Hepatocyte (in vitro differentiated cells): ENCODE measurements at regions not wholly inside any gene's neighbourhood (a gene's known extent, or its start where the extent isn't known, plus 50 kb on each side); places are given as distances from the start of the nearest gene placed in this dataset.

Experiments used
- EZH2 ChIP-seq: fragments of 200-600 bp; sonication (generic); IDR thresholded peaks from 2 replicates; pipeline ENCODE4 v1.6.1; 2016; ENCODE audit warnings: antibody characterized with exemption, mild to moderate bottlenecking, borderline replicate concordance
- EZH2phosphoT487 ChIP-seq: fragments of 200-600 bp; sonication (generic); IDR thresholded peaks from one replicate; pipeline ENCODE4 v1.6.1; 2018; ENCODE audit warnings: antibody characterized with exemption, mild to moderate bottlenecking, low read depth, moderate library complexity; ENCODE audit not compliant: unreplicated experiment, severe bottlenecking
- TF ChIP-seq, protein P1 (sequence below): fragments of 200-600 bp; sonication (generic); IDR thresholded peaks from 2 replicates; pipeline ENCODE4 v1.5.1; 2016; ENCODE audit warnings: antibody characterized with exemption, mild to moderate bottlenecking; ENCODE audit not compliant: poor library complexity

DNA sequence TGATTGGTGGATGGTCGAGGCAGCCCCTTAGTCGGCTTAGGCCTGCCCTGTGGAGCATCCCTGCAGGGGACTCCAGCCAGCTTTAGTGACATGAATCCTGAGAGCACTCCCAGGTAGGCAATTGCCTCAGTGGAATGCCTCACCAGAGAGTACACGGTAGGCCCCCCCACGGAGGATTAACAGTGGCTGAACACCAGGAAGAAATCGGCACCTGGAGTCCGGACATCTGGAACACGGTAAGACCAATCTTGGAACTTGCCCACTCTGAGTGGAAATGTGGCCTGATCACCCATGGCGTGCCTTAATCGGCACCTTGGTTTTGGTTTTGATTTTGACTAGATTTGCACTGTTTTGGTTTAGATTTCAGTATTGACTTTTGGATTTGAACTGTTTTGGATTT is 326.2 kb upstream of the NCKAP5 start:
- TF ChIP-seq EZH2phosphoT487 (no peak), EZH2 (no peak)
- TF ChIP-seq, protein P1, sequence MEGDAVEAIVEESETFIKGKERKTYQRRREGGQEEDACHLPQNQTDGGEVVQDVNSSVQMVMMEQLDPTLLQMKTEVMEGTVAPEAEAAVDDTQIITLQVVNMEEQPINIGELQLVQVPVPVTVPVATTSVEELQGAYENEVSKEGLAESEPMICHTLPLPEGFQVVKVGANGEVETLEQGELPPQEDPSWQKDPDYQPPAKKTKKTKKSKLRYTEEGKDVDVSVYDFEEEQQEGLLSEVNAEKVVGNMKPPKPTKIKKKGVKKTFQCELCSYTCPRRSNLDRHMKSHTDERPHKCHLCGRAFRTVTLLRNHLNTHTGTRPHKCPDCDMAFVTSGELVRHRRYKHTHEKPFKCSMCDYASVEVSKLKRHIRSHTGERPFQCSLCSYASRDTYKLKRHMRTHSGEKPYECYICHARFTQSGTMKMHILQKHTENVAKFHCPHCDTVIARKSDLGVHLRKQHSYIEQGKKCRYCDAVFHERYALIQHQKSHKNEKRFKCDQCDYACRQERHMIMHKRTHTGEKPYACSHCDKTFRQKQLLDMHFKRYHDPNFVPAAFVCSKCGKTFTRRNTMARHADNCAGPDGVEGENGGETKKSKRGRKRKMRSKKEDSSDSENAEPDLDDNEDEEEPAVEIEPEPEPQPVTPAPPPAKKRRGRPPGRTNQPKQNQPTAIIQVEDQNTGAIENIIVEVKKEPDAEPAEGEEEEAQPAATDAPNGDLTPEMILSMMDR = no peak
